SK-N-SH (cell line): ENCODE measurements at regions not wholly inside any gene's neighbourhood (a gene's known extent, or its start where the extent isn't known, plus 50 kb on each side); places are given as distances from the start of the nearest gene placed in this dataset.

Experiments
- CTCF ChIA-PET: fragments of 300-600, 350-600 bp; formaldehyde crosslinking; extraction: SDS; loops from one replicate; lab custom pipeline; 2021; lab: Yijun Ruan, JAX
- POLR2A ChIA-PET: fragments of 350-600 bp; sonication (Branson Sonifier 250); formaldehyde crosslinking; extraction: SDS; loops from one replicate; lab custom pipeline; 2020; ENCODE audit warnings: antibody characterized with exemption, inconsistent platforms; lab: Yijun Ruan, JAX
- DNase-seq: peaks from one replicate; pipeline ENCODE4 v3.0.0; 2012
- H2AFZ ChIP-seq: fragments of 200-600 bp; sonication (generic); 2 replicates; pipeline ENCODE4 v1.8.1; 2016; ENCODE audit warnings: antibody characterized with exemption, mild to moderate bottlenecking, low read depth
- H3F3A ChIP-seq: fragments of 200-600 bp; sonication (generic); replicated peaks from 2 replicates; pipeline ENCODE3; 2016; ENCODE audit warnings: antibody characterized with exemption, mild to moderate bottlenecking; ENCODE audit not compliant: insufficient read depth
- H3K27ac ChIP-seq, 2 experiments: fragments of 200-500 bp in 1 of 2; fragments of 200-600 bp in 1 of 2; sonication (Bioruptor generic) in 1 of 2; sonication (generic), shearing (Covaris generic) in 1 of 2; 2 replicates each; pipeline versions ENCODE4 v1.5.1 to v1.6.1; 2014 to 2016; ENCODE audit warnings: low read depth in 2 of 2, inconsistent platforms in 1 of 2, low read length in 1 of 2, mild to moderate bottlenecking in 1 of 2, mixed read lengths in 1 of 2
- H3K27me3 ChIP-seq: fragments of 200-600 bp; sonication (generic), shearing (Covaris generic); 2 replicates; pipeline ENCODE4 v1.6.1; 2016; ENCODE audit warnings: mixed run types; ENCODE audit not compliant: insufficient read depth
- H3K36me3 ChIP-seq, 2 experiments: fragments of 200-500 bp in 1 of 2; fragments of 200-600 bp in 1 of 2; sonication (Bioruptor generic) in 1 of 2; sonication (generic) in 1 of 2; replicated peaks in 1 of 2; 2 replicates each; pipeline versions ENCODE3 to v1.5.1; 2014 to 2016; ENCODE audit warnings: low read length in 1 of 2, mild to moderate bottlenecking in 1 of 2; ENCODE audit not compliant: insufficient read depth in 2 of 2, control insufficient read depth in 1 of 2
- H3K4me1 ChIP-seq, 2 experiments: fragments of 200-500 bp in 1 of 2; fragments of 200-600 bp in 1 of 2; sonication (Bioruptor generic) in 1 of 2; sonication (generic), shearing (Covaris generic) in 1 of 2; 2 replicates each; pipeline versions ENCODE4 v1.5.1 to v1.6.1; 2014 to 2016; ENCODE audit warnings: low read depth in 1 of 2, low read length in 1 of 2, mixed run types in 1 of 2; ENCODE audit not compliant: insufficient read depth in 2 of 2, control insufficient read depth in 1 of 2
- H3K4me2 ChIP-seq: fragments of 200-600 bp; sonication (generic), shearing (Covaris generic); 2 replicates; pipeline ENCODE4 v1.6.1; 2017; ENCODE audit warnings: mixed run types
- H3K4me3 ChIP-seq, 2 experiments: fragments of 200-500 bp in 1 of 2; fragments of 200-600 bp in 1 of 2; sonication (Bioruptor generic) in 1 of 2; sonication (generic), shearing (Covaris generic) in 1 of 2; 2 replicates each; pipeline versions ENCODE4 v1.5.1 to v1.8.1; 2014 to 2016; ENCODE audit warnings: low read depth in 2 of 2, inconsistent platforms in 1 of 2, low read length in 1 of 2, mild to moderate bottlenecking in 1 of 2, mixed read lengths in 1 of 2, moderate library complexity in 1 of 2
- H3K79me2 ChIP-seq: fragments of 200-600 bp; sonication (generic); 2 replicates; pipeline ENCODE4 v1.8.1; 2017; ENCODE audit warnings: mild to moderate bottlenecking; ENCODE audit not compliant: insufficient read depth
- H3K9ac ChIP-seq: fragments of 200-600 bp; sonication (generic); 2 replicates; pipeline ENCODE4 v1.6.1; 2017; ENCODE audit warnings: mixed run types
- H3K9me2 ChIP-seq: fragments of 200-600 bp; sonication (generic); 2 replicates; pipeline ENCODE4 v1.6.1; 2017; ENCODE audit warnings: mixed run types
- H3K9me3 ChIP-seq: fragments of 200-600 bp; sonication (generic); 2 replicates; pipeline ENCODE4 v1.6.1; 2017; ENCODE audit warnings: mixed run types, mild to moderate bottlenecking, moderate library complexity
- H4K20me1 ChIP-seq: fragments of 200-600 bp; sonication (generic); 2 replicates; pipeline ENCODE4 v1.6.1; 2017; ENCODE audit warnings: mild to moderate bottlenecking, mixed run types; ENCODE audit not compliant: insufficient read depth
- EZH2phosphoT487 ChIP-seq: fragments of 200-600 bp; sonication (generic); IDR thresholded peaks from 2 replicates; pipeline ENCODE4 v1.6.1; 2017; ENCODE audit warnings: low read depth, mixed run types, mild to moderate bottlenecking, antibody characterized with exemption, moderate library complexity, borderline replicate concordance
- FOSL2 ChIP-seq: IDR thresholded peaks from 2 replicates; pipeline ENCODE4 v1.4.0; 2012; ENCODE audit warnings: low read depth, mild to moderate bottlenecking, moderate library complexity, borderline replicate concordance
- GABPA ChIP-seq: IDR thresholded peaks from 2 replicates; pipeline ENCODE4 v1.4.0; 2012; ENCODE audit warnings: low read depth, mild to moderate bottlenecking
- GATA2 ChIP-seq: sonication (generic); formaldehyde crosslinking; IDR thresholded peaks from 2 replicates; pipeline ENCODE4 v1.5.0; 2020; ENCODE audit warnings: mild to moderate bottlenecking, missing genetic modification reagents
- JUND ChIP-seq: IDR thresholded peaks from 2 replicates; pipeline ENCODE4 v1.4.0; 2012
- MXI1 ChIP-seq: IDR thresholded peaks from 2 replicates; pipeline ENCODE4 v1.6.1; 2012; ENCODE audit warnings: mild to moderate bottlenecking, low read depth, low read length, improper control_type of control experiment
- NFIC ChIP-seq: IDR thresholded peaks from 2 replicates; pipeline ENCODE4 v1.4.0; 2012; ENCODE audit warnings: borderline replicate concordance
- NRF1 ChIP-seq: IDR thresholded peaks from 2 replicates; pipeline ENCODE4 v1.6.1; 2012; ENCODE audit warnings: low read depth, mild to moderate bottlenecking, low read length
- POLR2AphosphoS5 ChIP-seq: IDR thresholded peaks from 2 replicates; pipeline ENCODE4 v1.6.1; 2012; ENCODE audit warnings: low read depth, low read length
- RAD21 ChIP-seq: IDR thresholded peaks from 2 replicates; pipeline ENCODE4 v1.6.1; 2012; ENCODE audit warnings: mild to moderate bottlenecking, low read length
- RXRA ChIP-seq: IDR thresholded peaks from 2 replicates; pipeline ENCODE4 v1.4.0; 2012; ENCODE audit warnings: low read depth, mild to moderate bottlenecking, borderline replicate concordance
- SMC3 ChIP-seq: IDR thresholded peaks from 2 replicates; pipeline ENCODE4 v1.6.1; 2012; ENCODE audit warnings: low read depth, low read length, improper control_type of control experiment
- TAF1 ChIP-seq: IDR thresholded peaks from 2 replicates; pipeline ENCODE4 v1.6.1; 2012; ENCODE audit warnings: low read depth, mild to moderate bottlenecking, low read length, moderate library complexity, borderline replicate concordance
- TCF12 ChIP-seq: IDR thresholded peaks from 2 replicates; pipeline ENCODE4 v1.4.0; 2012
- TEAD4 ChIP-seq: IDR thresholded peaks from 2 replicates; pipeline ENCODE4 v1.4.0; 2012; ENCODE audit warnings: mild to moderate bottlenecking, borderline replicate concordance; ENCODE audit not compliant: insufficient read depth
- YY1 ChIP-seq: IDR thresholded peaks from 2 replicates; pipeline ENCODE4 v1.4.0; 2012; ENCODE audit warnings: low read depth, mild to moderate bottlenecking
- TF ChIP-seq, protein P1 (sequence below): IDR thresholded peaks from 2 replicates; pipeline ENCODE4 v1.6.1; 2012; ENCODE audit warnings: mild to moderate bottlenecking, low read depth, low read length, moderate library complexity
- TF ChIP-seq, protein P2 (sequence below): IDR thresholded peaks from 2 replicates; pipeline ENCODE4 v1.4.0; 2012; ENCODE audit warnings: low read depth, borderline replicate concordance
- TF ChIP-seq, protein P3 (sequence below): fragments of 150-350 bp; IDR thresholded peaks from 2 replicates; pipeline ENCODE4 v1.6.1; 2016; ENCODE audit warnings: mild to moderate bottlenecking, low read depth, low read length
- TF ChIP-seq, protein P4 (sequence below): IDR thresholded peaks from 2 replicates; pipeline ENCODE4 v1.4.0; 2012; ENCODE audit warnings: low read depth

DNA sequence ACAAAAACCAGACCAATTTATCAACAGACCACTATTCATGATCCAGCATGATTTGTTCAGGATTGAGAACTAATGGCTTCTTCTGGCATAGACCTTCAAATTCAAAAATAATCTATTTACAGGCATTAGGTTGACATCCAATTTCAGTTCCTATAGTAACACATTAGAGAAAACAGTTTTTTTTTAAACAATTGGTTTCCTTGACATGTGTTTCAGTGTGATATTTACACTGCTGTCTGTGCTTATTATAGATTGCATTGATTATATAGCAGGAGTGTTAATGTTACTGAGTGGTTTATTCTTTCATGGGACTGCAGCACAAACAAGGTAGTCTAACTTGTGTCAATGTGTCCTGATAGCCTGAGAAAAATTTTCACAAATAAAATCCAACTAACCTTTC, 579.3 kb downstream of the PLOD2 start:
- ChIA-PET POLR2A (no interaction called here), CTCF (no interaction called here)
- no peak overlapping the region for H3K27ac ChIP-seq

DNA sequence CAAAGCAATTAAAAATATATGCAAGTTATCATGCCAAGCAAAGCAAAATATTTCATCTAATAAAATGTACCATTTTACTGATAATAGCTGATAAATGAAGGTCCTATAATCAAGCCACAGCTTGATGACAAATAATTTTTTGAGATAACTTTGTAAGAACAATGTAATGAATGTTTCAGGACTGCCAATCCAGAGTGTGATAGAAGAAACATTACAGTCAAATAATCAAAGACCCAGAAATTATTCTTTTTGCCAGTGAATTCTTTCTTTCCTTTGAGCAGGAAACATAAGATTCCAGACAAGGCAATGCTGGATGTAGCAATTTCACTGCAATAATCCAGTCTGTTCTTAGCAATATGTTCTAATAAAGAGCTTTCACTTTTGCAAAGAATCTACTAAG, 556.1 kb downstream of the PLOD2 start:
- Histone ChIP-seq H3F3A (no peaks in the 10 kb centered on the region), H3K27ac (no peak overlapping the region), H4K20me1 (no peaks in the 10 kb centered on the region), H3K27me3 (no peaks in the 10 kb centered on the region), H3K79me2 (no peaks in the 10 kb centered on the region), H3K4me2 (no peak overlapping the region), H3K9ac (no peak overlapping the region), H3K9me2 (no peaks in the 10 kb centered on the region), H3K36me3 (no peaks in the 10 kb centered on the region), H3K4me1 (no peaks in the 10 kb centered on the region), H3K9me3 (no peaks in the 10 kb centered on the region), H2AFZ (no peak overlapping the region), H3K4me3 (no peak overlapping the region)
- POLR2A ChIA-PET, result no interaction called here
- DNase-seq, result no peak
- CTCF ChIA-PET, result no interaction called here
- TF ChIP-seq NRF1 (no peak), NFIC (no peak), RXRA (no peak), TAF1 (no peak), POLR2AphosphoS5 (no peak), JUND (no peak), MXI1 (no peak), GATA2 (CRISPR knock-in tag) (no peak), RAD21 (no peak), YY1 (no peak), TEAD4 (no peak), FOSL2 (no peak)
- TF ChIP-seq, protein P1, sequence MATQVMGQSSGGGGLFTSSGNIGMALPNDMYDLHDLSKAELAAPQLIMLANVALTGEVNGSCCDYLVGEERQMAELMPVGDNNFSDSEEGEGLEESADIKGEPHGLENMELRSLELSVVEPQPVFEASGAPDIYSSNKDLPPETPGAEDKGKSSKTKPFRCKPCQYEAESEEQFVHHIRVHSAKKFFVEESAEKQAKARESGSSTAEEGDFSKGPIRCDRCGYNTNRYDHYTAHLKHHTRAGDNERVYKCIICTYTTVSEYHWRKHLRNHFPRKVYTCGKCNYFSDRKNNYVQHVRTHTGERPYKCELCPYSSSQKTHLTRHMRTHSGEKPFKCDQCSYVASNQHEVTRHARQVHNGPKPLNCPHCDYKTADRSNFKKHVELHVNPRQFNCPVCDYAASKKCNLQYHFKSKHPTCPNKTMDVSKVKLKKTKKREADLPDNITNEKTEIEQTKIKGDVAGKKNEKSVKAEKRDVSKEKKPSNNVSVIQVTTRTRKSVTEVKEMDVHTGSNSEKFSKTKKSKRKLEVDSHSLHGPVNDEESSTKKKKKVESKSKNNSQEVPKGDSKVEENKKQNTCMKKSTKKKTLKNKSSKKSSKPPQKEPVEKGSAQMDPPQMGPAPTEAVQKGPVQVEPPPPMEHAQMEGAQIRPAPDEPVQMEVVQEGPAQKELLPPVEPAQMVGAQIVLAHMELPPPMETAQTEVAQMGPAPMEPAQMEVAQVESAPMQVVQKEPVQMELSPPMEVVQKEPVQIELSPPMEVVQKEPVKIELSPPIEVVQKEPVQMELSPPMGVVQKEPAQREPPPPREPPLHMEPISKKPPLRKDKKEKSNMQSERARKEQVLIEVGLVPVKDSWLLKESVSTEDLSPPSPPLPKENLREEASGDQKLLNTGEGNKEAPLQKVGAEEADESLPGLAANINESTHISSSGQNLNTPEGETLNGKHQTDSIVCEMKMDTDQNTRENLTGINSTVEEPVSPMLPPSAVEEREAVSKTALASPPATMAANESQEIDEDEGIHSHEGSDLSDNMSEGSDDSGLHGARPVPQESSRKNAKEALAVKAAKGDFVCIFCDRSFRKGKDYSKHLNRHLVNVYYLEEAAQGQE, result no peak
- TF ChIP-seq, protein P2, sequence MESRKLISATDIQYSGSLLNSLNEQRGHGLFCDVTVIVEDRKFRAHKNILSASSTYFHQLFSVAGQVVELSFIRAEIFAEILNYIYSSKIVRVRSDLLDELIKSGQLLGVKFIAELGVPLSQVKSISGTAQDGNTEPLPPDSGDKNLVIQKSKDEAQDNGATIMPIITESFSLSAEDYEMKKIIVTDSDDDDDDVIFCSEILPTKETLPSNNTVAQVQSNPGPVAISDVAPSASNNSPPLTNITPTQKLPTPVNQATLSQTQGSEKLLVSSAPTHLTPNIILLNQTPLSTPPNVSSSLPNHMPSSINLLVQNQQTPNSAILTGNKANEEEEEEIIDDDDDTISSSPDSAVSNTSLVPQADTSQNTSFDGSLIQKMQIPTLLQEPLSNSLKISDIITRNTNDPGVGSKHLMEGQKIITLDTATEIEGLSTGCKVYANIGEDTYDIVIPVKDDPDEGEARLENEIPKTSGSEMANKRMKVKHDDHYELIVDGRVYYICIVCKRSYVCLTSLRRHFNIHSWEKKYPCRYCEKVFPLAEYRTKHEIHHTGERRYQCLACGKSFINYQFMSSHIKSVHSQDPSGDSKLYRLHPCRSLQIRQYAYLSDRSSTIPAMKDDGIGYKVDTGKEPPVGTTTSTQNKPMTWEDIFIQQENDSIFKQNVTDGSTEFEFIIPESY, result no peak
- TF ChIP-seq, protein P3, sequence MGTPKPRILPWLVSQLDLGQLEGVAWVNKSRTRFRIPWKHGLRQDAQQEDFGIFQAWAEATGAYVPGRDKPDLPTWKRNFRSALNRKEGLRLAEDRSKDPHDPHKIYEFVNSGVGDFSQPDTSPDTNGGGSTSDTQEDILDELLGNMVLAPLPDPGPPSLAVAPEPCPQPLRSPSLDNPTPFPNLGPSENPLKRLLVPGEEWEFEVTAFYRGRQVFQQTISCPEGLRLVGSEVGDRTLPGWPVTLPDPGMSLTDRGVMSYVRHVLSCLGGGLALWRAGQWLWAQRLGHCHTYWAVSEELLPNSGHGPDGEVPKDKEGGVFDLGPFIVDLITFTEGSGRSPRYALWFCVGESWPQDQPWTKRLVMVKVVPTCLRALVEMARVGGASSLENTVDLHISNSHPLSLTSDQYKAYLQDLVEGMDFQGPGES, result no peak

More for the DNA sequence above, 579.3 kb downstream of the PLOD2 start:
- H3K4me3 ChIP-seq, result no peak overlapping the region
- DNase-seq, result no peak
- no peaks in the 10 kb centered on the region for H3K9me2 ChIP-seq
- TF ChIP-seq NFIC (no peak), TCF12 (no peak), GABPA (no peak), TAF1 (no peak), JUND (no peak), SMC3 (no peak), NRF1 (no peak), EZH2phosphoT487 (no peak), GATA2 (CRISPR knock-in tag) (no peak)
- TF ChIP-seq, protein P2, result no peak
- TF ChIP-seq, protein P4, sequence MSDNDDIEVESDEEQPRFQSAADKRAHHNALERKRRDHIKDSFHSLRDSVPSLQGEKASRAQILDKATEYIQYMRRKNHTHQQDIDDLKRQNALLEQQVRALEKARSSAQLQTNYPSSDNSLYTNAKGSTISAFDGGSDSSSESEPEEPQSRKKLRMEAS, result no peak
- no peak overlapping the region for H3K9ac ChIP-seq
- H3K27me3 ChIP-seq, result no peaks in the 10 kb centered on the region
- H3K9me3 ChIP-seq, result no peaks in the 10 kb centered on the region
- no peak overlapping the region for H3K4me2 ChIP-seq
- H4K20me1 ChIP-seq, result no peaks in the 10 kb centered on the region
- H3K79me2 ChIP-seq, result no peaks in the 10 kb centered on the region
- no peak overlapping the region for H2AFZ ChIP-seq
- no peaks in the 10 kb centered on the region for H3K36me3 ChIP-seq
- no peaks in the 10 kb centered on the region for H3K4me1 ChIP-seq
- no peaks in the 10 kb centered on the region for H3F3A ChIP-seq
